PC-9 (cell line): ENCODE measurements at regions not wholly inside any gene's neighbourhood (a gene's known extent, or its start where the extent isn't known, plus 50 kb on each side); places are given as distances from the start of the nearest gene placed in this dataset.

Source experiments
- EZH2 ChIP-seq: fragments of 200-600 bp; sonication (generic); IDR thresholded peaks from 2 replicates; pipeline ENCODE4 v1.8.0; 2017; ENCODE audit warnings: antibody characterized with exemption, low read depth
- TF ChIP-seq, protein P1 (sequence below): fragments of 200-600 bp; sonication (generic); conservative IDR thresholded peaks from 2 replicates; pipeline ENCODE4 v1.6.1; 2017; ENCODE audit warnings: mixed run types, antibody characterized with exemption, mild to moderate bottlenecking, moderate library complexity

DNA sequence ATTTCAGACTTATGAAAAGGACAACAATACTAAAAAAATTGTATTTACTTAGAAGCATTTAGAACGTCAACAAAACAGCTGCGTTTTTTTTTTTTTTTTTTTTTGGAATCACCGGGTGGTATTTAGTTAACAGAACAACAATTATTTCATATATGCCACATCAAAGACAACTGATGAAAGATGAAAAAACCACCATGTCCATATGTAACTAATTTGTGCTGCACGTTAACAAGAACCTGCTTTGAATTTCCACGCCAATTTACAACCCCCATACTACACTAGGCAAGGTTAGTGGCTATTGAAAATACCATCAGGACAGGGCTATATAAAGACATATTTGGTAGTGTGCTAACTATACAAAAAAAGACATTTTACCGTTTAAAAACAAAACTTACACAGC is 189.3 kb upstream of the ROBO1 start:
- TF ChIP-seq, protein P1, sequence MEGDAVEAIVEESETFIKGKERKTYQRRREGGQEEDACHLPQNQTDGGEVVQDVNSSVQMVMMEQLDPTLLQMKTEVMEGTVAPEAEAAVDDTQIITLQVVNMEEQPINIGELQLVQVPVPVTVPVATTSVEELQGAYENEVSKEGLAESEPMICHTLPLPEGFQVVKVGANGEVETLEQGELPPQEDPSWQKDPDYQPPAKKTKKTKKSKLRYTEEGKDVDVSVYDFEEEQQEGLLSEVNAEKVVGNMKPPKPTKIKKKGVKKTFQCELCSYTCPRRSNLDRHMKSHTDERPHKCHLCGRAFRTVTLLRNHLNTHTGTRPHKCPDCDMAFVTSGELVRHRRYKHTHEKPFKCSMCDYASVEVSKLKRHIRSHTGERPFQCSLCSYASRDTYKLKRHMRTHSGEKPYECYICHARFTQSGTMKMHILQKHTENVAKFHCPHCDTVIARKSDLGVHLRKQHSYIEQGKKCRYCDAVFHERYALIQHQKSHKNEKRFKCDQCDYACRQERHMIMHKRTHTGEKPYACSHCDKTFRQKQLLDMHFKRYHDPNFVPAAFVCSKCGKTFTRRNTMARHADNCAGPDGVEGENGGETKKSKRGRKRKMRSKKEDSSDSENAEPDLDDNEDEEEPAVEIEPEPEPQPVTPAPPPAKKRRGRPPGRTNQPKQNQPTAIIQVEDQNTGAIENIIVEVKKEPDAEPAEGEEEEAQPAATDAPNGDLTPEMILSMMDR, result no peak
- TF ChIP-seq EZH2, result no peak
